Fibroblast of upper back skin (primary cell): ENCODE measurements at regions not wholly inside any gene's neighbourhood (a gene's known extent, or its start where the extent isn't known, plus 50 kb on each side); places are given as distances from the start of the nearest gene placed in this dataset.
"Not testable (repeated sequence)": the region's sequence is repeated elsewhere in the genome, so short reads cannot be mapped to it uniquely, and the experiment has no call there.

Source experiments
- DNase-seq: peaks from one replicate; pipeline ENCODE4 v3.0.0-alpha.2; 2013

DNA sequence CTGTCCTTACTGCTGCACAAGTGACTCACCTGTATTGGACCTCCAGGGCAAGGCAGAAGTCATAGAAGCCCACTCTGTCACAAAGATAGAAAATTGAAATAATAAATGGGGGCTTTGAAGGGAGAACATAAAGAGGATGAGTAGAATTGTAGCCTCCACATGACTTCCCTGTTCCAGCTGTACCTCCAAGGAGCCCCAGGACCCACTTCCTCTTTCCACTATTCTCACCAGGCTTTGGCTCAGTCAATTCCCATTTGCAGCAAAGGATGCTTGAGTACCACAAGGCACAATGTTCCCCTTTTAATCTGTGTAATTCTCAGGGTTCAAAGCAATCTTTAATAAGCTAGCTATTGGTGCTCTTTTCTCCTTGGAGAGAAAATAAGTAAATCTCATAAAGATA lies 512.1 kb downstream of the TOX3 start:
- no peak for DNase-seq

- no peak for DNase-seq
Observed at GRCh38 chr16:52033992-52034391, 513.0 kb downstream of the TOX3 start.

DNA sequence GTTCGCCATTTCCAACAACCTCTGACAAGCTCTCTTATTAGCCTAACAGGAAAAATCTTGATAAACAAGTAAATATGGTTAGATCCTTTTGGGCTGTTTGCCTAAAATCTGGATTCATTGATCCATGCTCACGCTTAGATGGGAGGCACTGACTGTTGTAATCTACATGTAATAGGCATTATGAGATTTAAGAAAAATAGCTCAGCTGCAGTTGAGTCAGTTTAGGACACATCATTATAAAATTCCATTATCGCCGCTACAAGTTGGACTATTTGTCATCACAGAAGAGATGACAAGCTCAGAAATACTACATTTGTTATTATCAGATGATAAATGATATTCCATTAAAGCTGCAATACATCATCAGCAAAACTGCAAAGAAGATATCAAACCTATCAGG lies 524.0 kb downstream of the TOX3 start:
- no peak for DNase-seq

DNA sequence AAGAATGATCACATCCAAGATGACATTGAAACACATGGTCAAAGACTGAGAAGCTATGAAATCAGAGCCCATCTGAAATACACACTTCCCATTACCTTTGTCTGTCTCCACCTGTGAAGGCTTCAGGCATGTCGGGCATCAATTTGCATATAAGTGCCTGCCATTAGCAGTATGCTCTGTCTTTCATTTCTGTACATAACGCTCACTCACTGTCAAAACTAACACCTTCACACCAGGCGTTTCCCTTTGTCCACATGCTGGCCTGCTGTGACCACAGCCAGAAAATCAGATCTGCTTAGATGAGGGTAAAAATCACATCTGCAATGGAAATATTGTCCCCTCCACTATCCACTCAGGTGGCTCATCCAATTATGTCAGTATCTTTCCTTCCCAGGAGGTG lies 524.8 kb downstream of the TOX3 start:
- DNase-seq: no peak

DNA sequence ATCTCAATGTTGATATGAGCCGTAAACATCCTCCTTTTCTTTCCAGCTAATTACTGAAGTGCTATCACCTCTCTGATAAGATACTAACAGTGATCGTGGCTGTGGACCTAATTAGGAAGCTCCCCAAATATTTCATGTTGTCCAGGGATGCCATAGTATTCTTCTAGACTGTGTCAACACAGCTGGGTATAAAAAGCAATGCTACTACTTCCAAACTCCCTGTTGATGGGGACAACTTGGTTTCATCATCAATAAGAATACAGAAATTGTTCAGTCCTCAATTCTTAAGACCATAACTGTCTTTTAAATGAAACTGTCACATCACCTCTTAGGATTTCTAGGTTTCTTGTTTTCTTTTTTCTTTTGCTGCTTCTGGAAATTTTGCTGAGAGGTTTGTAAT lies 530.6 kb downstream of the TOX3 start:
- no peak for DNase-seq

GRCh38 chr16:52005551-52005950 lies 541.4 kb downstream of the TOX3 start:
- DNase-seq: no peak

DNA sequence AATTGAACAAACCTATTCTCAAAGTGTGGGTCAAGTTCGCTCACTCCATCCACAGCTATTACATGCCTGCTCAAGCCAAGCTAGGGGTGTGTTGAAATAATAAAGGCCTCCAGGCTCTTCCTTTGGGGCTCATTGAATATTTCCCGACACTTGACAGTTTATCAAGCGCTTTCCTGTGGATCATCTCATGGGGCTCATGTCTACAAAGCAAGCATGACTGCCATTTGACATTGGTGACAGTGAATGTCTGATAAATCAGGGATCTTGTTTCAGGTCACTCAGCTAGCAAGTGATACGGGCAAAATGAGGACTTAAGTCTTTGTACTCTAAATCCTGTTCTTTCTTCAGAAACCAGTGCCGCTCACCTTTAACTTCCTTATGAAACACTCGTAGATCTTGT lies 542.6 kb downstream of the TOX3 start:
- DNase-seq: no peak

- DNase-seq: no peak
Observed at GRCh38 chr16:52002026-52002425, 544.9 kb downstream of the TOX3 start.

DNA sequence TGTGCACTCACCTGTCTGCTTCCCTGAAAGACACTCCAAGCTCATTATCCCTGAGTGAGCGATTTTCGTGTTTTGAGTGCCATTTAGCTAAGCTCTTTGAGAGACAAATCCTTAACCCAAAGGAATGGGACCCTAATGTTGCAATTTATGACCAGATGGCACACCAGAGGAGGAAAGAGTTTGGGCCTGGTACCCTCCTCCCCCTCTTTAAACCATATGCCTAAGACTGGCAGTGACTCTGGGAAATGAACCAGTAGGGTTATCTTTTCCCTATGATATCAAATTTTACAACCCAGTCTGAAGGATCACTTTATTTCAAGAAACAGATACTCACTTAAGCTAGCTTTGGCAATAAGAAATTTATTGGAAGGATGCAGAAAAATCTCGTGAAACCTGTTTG lies 550.4 kb downstream of the TOX3 start:
- DNase-seq: no peak

DNA sequence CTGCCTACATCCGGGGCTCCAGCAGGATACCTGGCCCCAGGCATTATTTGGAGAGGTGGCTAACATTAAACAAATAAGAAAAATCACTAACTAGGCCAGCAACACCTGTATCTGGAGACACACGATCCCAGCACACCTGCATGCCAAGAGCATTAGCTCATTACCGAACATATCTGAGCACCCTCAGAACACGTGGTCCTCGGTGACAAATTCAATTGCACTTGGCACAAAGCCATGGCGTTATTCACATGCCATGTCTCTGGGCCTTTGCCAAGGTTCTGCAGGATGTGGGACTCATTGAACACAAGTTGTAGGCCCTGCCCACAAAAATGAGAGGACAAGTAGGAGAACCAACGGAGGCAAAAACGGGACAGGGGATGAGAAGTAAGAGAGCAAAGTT lies 552.3 kb downstream of the TOX3 start:
- DNase-seq: peak; percentile 2

GRCh38 chr16:51989637-51990230 lies 557.2 kb downstream of the TOX3 start:
- DNase-seq: no peak

DNA sequence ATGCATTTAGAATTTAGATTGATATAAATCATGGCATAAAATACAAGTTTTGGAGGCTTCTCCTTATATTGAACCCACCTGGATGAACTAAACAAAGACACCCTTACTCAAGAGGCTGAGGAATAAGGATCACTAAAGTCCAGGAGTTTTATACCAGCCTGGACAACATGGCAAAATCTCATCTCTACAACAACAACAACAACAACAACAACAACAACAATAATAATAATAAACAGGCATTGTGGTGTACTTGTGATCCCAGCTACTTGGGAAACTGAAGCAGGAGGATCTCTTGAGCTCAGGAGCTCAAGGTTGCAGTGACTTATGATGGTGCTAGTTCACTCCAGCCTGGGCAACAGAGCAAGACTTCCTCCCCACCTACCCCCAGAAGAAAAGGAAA lies 558.0 kb downstream of the TOX3 start:
- no peak for DNase-seq

GRCh38 chr16:51987519-51987918 lies 559.4 kb downstream of the TOX3 start:
- no peak for DNase-seq

DNA sequence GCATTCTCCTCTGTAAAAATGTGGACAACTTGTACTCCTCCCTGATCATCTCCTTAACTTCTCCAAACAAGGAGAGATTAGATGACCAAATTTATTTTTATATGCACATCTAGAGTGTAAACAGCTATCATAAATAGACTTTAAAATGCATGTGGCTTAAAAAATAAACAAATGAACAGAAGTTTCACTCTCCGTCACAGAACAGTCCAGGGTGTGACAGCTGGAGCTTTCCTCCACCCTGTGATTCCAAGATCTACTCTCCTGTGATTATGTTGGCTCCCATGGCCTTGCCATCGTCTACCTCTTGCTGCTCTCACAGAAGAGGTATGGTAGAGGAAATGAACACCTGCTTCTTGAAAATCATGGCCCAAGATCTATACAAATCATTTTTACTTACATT lies 560.2 kb downstream of the TOX3 start:
- no peak for DNase-seq

DNA sequence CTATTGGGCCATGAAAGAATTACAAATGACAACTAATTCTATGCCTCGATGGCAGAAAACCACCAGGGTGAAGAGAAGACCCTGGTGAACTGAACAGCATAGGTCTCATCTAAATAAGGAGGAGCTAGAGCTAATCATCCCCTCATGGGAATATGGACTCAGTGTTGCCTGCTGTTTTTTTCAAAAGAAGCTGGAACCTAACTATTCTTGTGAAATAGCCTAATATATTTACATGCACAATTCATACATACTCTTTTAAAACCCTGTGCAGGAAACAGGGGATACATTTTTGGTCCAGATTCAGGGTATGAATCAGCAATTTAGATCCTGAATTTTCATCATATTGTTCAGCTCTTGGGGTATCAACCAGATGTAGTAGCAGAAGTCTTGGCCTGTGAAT lies 560.6 kb downstream of the TOX3 start:
- DNase-seq: no peak

DNA sequence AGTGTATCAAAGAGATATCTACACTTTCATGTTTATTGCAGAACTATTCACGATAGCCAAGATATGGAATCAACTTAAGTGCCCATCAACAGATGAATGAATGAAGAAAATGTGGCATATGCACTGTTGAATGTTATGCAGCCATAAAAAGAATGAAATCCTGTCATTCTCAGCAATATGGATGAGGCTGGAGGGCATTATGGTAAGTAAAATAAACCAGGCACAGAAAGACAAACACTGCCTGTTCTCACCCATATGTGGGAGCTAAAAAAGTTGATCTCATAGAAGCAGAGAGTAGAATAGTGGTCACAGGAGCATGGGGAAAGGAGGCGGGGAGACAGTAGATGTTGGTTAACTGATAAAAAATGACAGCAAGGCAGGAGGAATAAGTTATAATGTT lies 561.8 kb downstream of the TOX3 start:
- no peak for DNase-seq

- DNase-seq: no peak
Observed at GRCh38 chr16:51984395-51984794, 562.5 kb downstream of the TOX3 start.

DNA sequence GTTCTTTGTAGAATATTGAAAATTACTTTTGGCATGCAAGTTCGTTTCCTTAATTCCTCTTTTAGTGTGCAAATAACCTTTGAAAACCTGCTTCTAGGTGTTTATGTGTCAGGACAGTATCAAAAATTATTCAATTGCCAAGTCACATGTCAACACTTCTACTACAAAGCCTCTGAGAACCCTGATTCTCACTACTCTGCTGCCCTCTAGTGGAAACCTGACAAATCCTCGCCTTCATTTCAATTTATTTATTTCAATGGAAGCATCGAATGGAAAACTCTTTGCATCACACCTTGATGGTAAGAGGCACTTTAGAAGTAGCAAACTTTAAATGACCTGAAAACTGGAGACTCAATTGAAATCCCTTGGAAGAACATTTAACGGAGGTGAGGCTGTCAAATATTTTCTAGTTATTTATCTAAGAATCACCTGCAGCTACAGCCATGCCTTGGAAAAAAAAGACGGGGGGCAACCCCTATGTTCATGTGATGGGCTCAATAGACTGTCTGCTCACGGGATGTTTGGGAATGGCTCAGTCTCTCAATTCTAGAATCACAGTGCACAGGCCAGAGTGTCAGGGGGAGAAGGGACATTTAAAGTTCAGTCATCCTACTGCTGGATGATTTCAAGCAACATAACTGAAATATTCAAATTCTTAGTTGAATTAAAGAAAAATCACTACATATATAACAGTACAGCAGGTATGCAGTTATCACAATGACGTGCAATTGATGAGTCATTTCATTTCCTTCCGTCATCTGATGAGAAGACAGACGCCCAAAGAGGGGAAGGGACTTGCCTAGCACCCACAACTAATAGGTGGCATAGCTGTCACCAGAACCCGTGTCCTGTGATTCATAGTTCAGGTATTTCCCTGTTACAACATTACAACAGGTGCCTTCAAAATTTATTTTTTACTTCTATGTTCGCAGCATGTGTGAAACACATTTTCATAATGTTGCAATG lies 563.9 kb downstream of the TOX3 start:
- DNase-seq: peak; percentile 62

DNA sequence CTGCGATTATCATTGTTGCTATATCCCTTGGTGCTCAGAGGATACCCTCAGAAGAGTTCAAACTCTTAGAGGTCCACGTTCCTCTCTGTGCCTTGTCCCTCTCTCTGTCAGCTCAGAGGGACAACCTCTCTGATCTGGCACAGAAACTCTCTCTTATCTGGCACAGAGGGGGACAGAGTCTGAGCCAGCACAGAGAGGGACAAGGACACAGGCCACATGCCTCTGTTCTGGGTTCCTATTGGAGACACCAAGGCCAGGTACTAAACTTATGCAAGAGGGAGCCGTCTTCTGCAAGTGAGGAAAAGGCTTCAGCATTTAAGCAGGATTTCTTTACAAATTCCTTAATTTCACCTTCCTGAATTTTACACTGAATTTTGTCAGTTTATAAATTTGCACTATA lies 565.2 kb downstream of the TOX3 start:
- DNase-seq: no peak

DNA sequence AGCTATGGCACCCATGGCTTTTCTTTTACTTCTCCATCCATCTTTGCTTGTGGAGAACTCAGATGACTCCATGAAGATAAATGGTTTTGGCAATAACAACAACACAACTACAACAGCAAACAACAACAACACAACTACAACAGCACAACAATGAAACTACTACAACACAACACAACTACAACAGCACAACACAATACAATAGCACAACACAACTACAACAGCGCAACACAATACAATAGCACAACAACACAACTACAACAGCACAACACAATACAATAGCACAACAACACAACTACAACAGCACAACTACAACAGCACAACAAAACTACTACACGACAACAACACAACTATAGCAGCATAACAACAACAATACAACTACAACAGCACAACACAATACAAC lies 569.4 kb downstream of the TOX3 start:
- DNase-seq: not testable (repeated sequence)

GRCh38 chr16:51971184-51971583 lies 575.8 kb downstream of the TOX3 start:
- DNase-seq: peak; percentile 1

GRCh38 chr16:51968749-51969148 lies 578.2 kb downstream of the TOX3 start:
- DNase-seq: no peak

DNA sequence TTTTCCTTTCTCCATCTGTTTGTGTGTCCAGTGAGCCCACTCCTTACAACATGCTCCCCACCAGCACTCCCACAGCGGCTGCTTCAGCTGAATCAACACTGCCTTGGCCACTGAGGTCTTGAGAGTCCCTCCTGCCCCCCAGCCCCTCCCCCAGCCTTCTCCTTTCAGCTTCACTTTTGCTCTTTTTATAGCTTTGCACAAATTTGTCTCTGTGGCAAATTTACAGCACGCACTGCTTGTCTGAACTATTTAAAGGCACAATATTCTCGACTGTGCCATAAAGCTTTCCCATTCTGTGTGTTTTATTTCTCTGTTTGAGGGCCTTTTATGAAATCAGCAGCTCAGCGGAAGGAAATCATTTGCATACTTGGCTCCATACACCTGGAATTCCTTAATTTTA lies 579.3 kb downstream of the TOX3 start:
- DNase-seq: no peak

- DNase-seq: no peak
Observed at GRCh38 chr16:51960931-51961330, 586.0 kb downstream of the TOX3 start.
